ENCODE measurements at regions not wholly inside any gene's neighbourhood (a gene's known extent, or its start where the extent isn't known, plus 50 kb on each side); places are given as distances from the start of the nearest gene placed in this dataset.
"Not testable (repeated sequence)": the region's sequence is repeated elsewhere in the genome, so short reads cannot be mapped to it uniquely, and the experiment has no call there.

GRCh38 chr9:29199975-29200374, 1626.7 kb upstream of the C9orf72 start:
- DNase-seq, result no peak

GRCh38 chr9:29200650-29201049, 1627.4 kb upstream of the C9orf72 start:
- no peak for DNase-seq

GRCh38 chr9:29203244-29203930, 1630.1 kb upstream of the C9orf72 start:
- DNase-seq, result no peak

GRCh38 chr9:29208670-29209069, 1635.4 kb upstream of the C9orf72 start:
- no peak for DNase-seq

- peak; percentile 4 for DNase-seq
Observed at GRCh38 chr9:29209748-29210291, 1636.5 kb upstream of the C9orf72 start.

- DNase-seq, result no peak
Observed at GRCh38 chr9:29211003-29211579, 1637.8 kb upstream of the C9orf72 start.

GRCh38 chr9:29211580-29212396, 1638.5 kb upstream of the C9orf72 start:
- DNase-seq, result peak; percentile 81

GRCh38 chr9:29212397-29213387, 1639.4 kb upstream of the C9orf72 start:
- DNase-seq, result peak; percentile 26

- DNase-seq, result peak; percentile 31
Observed at GRCh38 chr9:29213417-29214153, 1640.3 kb upstream of the C9orf72 start, which contains the start of gene LINGO2. LINGO2 (minus strand) TSS chr9:29213601.

GRCh38 chr9:29214154-29214689, 1640.9 kb upstream of the C9orf72 start:
- peak; percentile 66 for DNase-seq

- peak; percentile 30 for DNase-seq
Observed at GRCh38 chr9:29214690-29215253, 1641.5 kb upstream of the C9orf72 start.

GRCh38 chr9:29217966-29218365, 1644.7 kb upstream of the C9orf72 start:
- DNase-seq, result no peak

GRCh38 chr9:29220596-29221251, 1647.4 kb upstream of the C9orf72 start:
- DNase-seq, result no peak

GRCh38 chr9:29228558-29228957, 1655.3 kb upstream of the C9orf72 start:
- no peak for DNase-seq

GRCh38 chr9:29230931-29231330, 1657.7 kb upstream of the C9orf72 start:
- DNase-seq, result no peak

- DNase-seq, result no peak
Observed at GRCh38 chr9:29233193-29233592, 1659.9 kb upstream of the C9orf72 start.

- no peak for DNase-seq
Observed at GRCh38 chr9:29241320-29241719, 1668.0 kb upstream of the C9orf72 start.

- no peak for DNase-seq
Observed at GRCh38 chr9:29245351-29245750, 1672.1 kb upstream of the C9orf72 start.

- DNase-seq, result not testable (repeated sequence)
Observed at GRCh38 chr9:29270400-29270799, 1697.1 kb upstream of the C9orf72 start.

GRCh38 chr9:29282121-29282520, 1708.8 kb upstream of the C9orf72 start:
- no peak for DNase-seq
